Right renal cortex interstitium (tissue), 3 donors: ENCODE measurements at regions not wholly inside any gene's neighbourhood (a gene's known extent, or its start where the extent isn't known, plus 50 kb on each side); places are given as distances from the start of the nearest gene placed in this dataset.

Experiments
- DNase-seq, 3 donors: peaks; one replicate each; pipeline ENCODE4 v3.0.0-alpha.2; 2013; ENCODE audit warnings: low read depth in 3 of 3, low spot score in 2 of 3

DNA sequence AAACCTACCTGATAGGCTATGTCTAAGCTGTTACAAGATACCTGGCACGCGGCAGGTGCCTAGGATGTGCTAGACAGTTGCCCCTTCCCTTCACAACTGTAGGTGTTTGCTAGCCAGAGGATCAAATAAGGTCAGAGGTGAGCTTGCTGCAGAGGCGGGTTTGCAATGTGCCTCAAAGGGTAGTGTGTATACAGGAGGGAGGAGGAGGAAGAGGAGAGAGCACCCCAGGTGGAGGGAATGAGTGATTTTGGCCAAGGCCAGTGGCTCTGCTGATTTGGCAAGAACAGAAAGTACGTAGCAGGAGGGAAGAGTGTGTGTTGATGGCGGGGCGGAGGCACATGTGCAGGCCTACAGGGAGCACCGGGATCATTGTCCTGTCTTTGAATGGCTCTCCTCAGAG is 236.5 kb downstream of the HAUS1 start:
- no peak for DNase-seq

DNA sequence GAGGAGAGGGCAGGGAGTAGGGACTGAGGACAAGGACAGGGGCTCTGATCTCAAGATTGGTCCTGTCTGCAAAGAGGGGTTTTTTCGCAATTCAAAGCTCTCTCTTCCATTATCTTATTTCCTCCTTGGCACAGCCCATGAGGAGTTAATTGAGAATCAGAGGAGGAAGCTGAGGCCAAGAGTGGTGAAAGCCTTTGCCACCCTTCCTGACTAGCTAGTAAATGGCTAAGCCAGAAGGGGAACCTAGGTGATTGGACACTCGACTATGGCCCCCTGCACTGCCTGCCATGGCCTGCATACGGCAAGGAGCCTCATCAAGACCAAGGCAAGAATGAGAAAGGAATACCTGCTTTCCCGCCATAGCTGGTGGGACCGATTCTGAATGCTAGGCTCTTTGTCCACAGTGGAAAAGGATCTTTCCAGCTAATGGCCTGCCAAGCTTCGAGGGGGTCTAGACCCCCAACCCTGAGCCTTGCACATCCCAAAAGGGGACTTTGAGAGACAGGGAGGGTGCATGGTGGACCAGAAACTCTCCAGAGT is 237.9 kb downstream of the HAUS1 start:
- no peak for DNase-seq

DNA sequence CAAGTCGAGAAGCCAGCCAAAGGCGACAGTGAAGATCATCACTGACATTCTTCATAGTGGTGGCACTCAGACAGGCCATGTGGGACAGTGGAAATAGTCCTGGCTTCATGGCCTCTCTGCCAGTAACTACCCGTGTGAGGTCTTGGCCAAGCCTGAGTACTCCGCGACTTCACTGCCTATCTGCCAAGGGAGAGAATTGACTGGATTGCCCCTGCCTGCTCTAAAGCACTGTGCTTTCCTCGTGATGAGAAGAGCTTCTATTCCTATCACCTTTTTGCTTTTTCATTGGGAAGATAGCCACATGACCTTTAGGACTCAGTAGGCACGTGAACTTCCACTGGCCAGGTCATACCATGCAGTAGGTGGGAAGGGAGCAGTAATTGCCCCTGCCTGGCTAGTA is 239.3 kb downstream of the HAUS1 start:
- DNase-seq: no peak

DNA sequence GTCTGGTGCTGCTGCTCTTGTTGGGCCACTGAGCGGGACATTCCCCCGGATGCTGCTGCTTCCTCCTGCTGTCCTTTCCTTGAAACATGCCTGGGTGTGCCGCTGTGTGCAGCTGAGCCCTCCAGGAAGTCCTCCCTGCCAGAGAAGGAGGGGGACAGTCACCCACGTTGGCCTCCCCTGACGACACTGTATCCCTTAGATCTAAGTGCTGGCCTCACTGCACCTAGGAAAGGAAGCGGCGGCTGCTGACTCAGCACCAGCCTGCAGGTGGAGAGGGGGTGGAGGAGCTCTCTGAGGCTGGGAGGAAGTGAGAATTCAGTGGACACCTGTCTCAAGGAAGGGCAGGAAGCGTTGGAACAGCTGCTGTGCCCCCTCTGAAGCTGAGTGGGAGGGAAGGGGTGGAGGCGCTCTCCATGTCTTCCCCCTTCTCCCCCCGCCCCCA is 239.8 kb downstream of the HAUS1 start:
- no peak for DNase-seq

DNA sequence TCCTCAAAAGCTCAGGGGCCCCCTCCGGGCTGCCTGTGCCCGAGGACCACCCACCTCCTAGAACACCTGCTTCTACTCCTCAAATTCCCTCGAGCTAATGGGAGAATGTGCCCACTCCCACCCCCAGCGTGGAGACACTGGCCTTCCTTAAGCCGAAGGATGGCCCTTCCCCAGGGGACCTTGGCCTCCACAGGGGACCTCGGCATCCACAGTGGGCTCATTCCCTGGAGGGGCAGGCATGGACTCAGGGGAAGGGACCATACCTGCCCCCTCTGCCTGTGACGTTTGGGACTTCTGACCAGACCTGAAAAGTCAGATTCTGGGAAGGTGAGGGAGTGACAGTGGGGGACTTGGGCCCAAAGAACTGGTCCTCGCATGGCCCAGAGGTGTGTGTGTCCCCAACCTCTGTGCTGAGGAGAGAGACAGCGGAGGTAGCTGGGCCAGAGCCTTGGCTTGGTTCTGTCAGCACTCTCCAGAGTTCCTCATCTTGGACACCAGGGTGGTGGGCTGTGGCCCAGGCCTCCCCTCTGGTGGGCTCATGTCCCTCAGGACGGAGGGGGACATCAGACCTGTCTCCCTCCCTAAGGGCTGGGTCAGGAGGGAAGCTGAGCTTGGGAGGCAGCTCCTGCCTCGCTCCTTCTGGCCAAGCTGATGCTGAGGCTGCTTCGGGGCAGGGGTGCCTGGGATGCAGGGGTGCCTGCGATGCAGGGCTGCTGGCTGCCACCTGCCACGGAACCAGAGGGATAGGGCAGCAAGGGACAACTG is 240.4 kb downstream of the HAUS1 start:
- no peak for DNase-seq

DNA sequence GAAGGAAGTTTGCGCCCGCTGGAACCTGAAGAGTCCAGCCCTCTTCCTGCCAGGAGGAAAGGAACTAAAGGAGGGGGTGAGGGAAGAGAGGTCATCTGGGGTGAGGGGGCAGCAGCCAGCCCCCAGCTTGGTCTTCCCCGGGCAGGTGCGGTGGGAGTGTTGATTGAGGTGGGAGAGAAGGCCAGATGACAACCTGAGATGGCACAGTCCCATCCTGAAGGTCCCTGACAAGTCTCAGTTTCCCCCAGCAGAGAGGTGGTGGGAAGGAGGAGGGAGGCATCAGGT is 240.9 kb downstream of the HAUS1 start:
- DNase-seq: no peak

DNA sequence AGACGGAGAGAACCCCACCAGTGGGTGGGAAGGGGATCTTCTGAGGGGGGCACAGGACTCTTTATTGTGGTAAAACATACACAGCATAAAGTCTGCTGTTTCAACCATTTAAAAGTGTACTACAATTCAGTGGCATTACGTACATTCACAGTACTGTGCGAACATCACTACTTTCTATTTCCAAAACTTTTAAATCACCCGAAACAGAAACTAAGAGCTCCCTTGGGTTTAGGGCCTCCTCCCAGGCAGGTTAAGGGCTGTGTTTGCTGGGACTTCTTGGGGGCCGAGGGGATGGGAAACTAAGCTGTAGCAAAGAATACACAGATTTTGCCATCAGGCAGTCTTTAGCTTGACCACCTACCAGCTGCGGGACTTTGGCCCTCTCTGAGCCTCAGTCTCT is 242.0 kb downstream of the HAUS1 start:
- no peak for DNase-seq

DNA sequence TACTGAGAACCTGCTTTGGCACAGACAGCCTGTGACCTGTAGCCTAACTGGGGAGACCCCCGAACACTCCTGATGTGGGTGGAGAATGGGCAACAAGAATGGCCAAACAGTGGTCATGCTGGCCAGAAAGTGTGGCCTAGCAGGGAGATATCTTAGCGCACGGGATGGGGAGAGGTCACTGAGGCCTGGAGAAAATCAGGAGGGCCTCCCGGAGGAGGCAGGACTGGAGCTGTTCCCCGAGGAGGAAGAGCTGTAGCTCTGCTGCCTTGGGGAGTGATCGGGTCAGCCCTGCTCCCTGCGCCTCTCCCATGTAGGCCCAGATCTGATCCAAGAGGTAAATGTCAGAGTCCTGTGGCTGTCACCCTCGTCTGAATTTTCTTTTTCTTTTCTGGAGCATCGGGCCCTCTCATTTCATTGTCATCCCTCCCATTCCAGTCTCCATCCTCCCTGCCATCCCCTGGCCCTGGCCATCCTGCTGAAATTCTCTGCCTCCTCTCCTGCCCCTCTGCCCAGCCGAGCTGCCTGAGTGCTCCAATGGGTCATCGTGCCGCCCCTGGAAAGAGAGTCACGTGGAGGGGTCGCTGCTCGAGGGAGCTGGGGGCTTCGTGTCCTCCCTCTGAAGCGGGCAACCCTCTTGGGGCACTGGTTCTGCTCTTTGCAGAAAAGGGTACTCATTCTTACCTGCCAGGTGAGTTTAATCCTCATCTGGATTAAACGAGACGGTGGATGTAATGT is 242.9 kb downstream of the HAUS1 start:
- DNase-seq: no peak

DNA sequence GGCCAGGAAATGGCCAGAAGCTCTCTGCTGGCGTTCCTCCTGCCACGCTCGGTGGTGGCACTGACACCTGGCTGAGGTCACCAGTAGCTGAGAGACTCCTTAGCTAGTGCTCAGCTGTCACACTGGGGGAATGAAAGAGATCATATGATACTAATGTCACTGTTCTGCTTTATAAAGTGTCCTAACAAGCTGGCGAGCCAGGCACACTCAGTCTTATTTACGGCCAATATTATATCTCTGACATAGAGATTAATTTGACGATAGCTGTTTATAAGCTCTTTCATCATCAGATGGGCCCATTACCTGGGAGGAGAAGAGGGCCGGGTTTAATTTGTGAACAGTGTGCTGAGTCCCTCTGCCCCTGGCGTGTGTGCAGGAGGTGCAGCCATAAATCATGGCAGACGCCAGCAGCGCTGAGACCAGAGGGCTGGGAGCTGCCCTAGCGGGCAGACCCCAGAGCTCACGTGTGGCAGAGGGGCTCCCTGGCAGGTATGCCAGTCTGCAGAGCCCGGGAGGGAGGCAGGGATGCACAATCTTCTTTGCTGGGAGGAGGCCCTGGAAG is 246.5 kb downstream of the HAUS1 start:
- no peak for DNase-seq

DNA sequence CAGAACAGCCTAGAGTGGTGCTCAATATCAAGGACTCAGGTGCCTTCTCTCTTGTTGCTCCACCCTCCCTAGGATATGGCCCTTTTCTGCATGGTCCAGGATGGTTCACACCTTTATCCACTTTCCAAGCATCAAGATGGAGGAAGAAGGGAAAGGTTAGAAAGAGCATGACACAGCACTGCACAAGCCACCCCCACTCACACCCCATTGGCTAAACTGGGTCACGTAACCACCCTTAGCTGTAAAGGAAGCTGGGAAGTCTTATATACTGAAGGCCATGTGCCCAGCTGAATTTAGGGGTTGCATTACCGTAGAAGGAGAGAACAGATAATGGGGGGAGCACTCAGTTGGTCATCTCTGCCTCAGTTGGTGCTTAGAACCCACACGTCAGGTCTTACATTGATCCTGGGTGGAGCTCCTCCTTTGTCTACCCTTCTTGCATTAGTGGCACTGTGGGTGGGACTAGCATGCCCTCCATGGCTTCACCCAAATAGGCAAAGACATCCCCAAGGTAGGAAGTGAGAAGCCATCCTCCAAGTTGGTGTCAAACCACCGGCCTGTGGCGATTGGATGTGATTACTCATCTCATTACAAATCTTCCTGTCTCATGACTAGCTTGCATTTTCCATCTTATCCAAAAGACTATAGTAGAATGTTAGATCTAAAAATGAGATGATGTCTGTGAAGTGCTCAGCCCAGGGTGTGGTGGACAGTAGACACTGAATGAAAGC is 248.5 kb downstream of the HAUS1 start:
- no peak for DNase-seq

DNA sequence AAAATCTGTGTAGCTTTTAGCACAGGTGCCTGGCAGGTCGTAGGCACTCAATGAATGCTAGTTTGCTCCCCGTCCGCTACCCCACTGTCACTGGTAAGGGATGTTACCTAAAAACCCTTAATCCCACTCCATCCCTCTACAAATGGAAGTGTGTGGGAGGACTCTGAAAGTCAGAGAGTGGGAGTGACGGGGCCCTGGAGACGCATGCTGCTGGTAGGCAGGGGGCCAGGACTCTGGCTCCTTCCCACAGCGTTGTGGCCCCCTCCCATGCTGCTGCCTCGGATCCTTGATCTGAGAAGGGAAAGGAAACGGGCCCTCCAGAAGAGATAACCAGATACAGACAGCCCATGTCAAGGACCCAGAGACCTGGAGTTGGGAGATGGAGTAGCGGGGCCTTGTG is 249.3 kb downstream of the HAUS1 start:
- DNase-seq: no peak

DNA sequence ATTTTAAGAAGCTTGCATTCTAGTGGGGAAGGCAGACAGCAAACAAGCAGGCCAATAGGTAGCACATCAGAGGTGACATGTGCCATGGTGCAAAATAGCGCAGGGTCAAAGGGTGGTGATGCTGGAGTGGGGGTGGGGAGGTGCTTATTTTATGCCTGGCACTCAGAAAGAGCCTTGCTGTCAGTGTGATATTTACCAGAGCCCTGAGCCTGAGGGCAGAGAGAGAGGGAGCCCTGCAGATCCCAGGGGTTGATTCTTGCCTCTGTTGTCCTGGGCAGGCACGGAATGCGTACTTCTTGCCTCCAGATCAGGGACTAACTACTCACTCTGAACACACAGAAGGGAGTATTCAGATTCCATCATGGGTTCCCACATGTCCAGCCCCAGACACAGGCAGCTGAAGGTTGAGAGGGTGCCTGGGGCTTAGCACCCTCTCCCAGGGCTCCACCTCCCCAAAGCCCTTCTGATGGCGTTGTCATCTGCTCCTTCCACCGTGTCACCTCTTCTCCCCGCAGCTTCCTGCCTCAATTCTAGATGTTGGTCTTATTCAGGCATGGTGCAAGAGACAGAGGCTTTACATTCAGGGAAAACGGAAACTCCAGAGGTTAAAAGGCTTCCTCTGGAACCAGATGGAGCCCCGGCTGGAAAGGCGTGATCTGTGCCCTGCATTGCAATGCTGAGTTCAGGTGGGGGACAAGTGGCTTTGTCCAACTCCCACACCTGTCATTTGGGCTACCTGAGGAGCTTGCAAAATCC is 252.3 kb downstream of the HAUS1 start:
- no peak for DNase-seq

DNA sequence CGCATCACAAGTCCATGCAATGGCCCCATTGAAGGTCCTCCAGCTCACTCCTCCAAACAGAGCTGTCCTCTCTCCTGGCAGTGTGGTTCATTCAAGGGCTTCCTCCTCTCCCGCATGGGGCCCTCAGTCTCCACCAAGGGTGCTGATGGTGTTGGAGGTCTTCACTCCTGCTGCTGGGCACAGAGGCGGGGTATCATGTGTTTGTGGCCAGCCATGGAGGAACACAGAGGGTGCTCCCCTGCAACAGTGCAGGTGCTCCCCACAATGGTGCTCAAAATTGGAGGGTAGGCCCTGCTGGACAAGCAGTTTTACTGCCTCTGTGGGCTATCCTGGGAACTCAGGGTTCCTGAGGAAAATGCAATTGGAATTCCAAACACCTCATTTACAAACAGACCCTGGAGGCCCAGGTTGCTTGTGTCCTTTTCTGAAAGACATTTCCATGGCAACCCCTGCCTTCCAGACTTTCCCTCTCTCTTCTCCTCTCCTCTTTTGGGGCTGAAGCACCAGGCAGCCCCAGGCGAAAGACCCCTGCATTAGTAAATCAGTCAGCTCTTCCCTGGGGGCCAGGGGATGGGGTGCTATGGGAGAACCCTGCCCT is 256.0 kb downstream of the HAUS1 start:
- DNase-seq: no peak

DNA sequence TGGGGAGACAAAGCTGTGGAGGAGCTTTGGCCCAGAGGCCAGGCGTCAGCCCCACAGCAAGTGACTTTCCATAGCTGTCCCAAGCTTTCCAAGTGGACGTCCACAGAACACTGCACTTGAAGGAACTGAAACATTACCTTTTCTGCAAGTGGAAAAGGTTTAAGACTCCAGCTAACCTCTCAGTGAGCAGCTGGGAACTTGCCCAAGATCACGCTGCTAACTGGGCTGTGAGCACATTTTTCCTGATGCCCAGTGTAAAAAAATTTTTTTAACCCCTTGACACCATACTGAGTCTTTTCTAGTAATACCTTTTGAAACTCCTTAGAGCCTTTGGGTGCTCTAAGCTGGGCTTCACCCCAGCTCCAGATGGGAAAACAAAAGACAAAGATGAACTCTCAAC is 256.7 kb downstream of the HAUS1 start:
- no peak for DNase-seq

DNA sequence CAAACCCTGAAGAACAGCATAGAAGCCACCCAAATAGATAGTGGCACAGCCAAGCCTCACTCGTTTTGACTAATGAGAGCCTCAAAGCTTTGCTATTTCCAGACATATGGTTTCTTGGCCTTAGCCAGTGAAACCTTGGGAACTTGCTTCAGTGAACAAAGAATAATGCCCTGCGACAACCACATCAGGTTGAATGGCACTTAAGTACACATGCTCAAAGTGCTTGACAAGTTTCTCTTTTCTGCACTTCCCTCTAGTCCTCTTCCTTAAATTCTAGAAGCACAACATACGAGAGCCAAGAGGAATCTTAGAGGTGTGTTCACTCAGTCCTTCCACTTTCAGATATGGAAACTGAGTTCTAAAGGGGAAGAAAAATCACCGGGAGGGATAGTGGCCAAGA is 258.3 kb downstream of the HAUS1 start:
- no peak for DNase-seq

DNA sequence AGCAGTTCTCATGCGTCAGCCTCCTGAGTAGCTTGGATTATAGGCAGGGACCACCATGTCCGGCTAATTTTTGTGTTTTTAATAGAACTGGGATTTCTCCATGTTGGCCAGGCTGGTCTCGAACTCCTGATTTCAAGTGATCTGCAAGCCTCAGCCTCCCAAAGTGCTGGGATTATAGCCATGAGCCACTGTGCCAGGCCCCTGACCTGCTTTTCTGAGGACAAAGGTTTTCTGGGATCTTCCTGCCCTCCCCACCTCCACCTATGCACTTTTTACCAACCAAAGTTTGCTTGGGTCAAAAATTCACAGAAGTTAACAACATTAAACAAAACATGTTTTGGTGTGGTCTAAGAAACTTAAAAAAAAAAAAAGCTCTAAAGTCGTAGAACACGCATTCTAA is 259.9 kb downstream of the HAUS1 start:
- DNase-seq: no peak

DNA sequence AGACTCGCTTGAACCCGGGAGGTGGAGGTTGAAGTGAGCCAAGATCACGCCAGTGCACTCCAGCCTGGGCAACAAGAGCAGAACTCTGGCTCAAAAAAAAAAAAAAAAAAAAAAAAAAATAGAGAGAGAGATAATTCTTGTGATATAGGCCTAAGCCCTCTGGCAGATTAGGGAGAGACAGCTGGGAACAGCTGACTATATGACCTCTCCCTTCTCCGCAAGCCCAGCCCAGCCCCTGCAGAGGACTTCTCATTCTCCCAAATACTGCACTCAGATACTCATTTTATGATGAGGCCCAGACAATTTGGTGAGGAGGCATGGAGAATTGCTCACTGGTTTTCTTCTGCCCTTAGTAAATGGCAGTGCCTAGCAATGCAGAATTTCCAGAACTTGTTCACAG is 262.0 kb downstream of the HAUS1 start:
- DNase-seq: no peak

DNA sequence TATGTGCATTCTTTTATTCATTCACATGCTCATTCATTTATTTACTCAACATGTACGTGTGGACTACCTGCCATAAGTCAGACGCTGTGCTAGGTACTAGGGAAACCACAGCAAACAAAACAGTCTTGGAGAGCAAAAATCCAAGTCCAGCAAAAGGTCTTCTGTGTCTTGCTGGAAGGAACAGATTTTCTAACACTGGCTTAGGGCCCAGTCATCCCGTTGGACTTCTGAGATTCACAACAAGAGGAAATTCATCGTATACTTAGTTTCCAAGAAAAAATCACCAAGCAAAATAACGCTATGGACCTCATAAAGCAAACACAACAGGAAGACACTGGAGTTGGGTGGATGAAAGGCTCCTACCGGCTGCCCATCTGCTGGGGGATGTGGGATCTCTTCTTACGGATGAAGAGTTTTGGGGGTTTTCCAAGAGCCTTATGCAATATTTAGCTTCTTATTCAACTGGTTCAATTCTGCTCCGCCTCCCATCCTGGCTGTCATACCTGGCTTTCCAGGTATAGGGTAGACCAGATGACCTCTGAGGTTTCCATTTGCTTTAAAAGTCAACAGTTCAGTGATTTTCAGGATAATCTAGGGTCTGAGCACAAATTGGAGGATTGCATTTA is 262.7 kb downstream of the HAUS1 start:
- no peak for DNase-seq

DNA sequence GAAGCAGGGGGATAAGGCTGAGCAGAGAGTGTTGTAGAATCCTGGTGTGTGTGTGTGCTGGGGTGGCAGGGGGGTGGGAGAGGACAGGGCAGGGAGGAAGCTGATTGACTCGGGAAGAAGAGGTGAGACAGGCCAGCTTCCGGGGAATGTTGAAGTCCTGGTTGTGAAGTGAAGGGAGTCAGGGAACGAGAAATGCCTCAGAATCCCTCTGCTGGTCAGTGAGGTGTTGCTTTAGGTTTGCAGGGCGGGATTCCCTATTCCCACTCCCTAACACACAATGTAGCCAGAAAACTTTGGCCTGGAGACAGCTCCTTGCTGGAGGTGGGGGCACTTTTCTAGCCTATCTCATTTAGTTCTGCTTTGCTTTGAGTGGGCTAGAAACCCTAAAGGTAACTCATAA is 265.1 kb downstream of the HAUS1 start:
- DNase-seq: no peak

DNA sequence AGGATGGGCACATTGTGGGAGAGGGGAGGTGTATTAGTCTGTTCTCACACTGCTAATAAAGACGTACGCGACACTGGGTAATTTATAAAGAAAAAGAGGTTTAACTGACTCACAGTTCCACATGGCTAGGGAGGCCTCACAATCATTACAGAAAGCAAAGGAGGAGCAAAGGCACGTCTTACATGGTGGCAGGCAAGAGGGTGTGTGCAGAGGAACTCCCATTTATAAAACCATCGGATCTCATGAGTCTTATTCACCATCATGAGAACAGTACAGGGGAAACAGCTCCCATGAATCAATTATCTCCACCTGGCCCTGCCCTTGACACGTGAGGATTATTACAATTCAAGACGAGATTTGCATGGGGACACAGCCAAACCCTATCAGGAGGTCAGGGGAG is 266.7 kb downstream of the HAUS1 start:
- no peak for DNase-seq
